Endothelial cell of umbilical vein (primary cell): ENCODE measurements at regions not wholly inside any gene's neighbourhood (a gene's known extent, or its start where the extent isn't known, plus 50 kb on each side); places are given as distances from the start of the nearest gene placed in this dataset.
"Not testable (repeated sequence)": the region's sequence is repeated elsewhere in the genome, so short reads cannot be mapped to it uniquely, and the experiment has no call there.

Experiments used
- BruUV-seq: library from RNA; stranded (reverse); fragments of 400-500 nt; replicated peaks from 2 replicates; lab custom pipeline; 2021; lab: Mats Ljungman, UMichigan
- CTCF ChIA-PET: fragments of 300-600, 350-600 bp; sonication (Branson Sonifier 250); formaldehyde crosslinking; loops from one replicate; lab custom pipeline; 2021; ENCODE audit warnings: antibody characterized with exemption, inconsistent platforms; lab: Charles Lee
- POLR2A ChIA-PET: fragments of 300-600, 350-600 bp; sonication (Branson Sonifier 250); formaldehyde crosslinking; loops from one replicate; lab custom pipeline; 2021; ENCODE audit warnings: antibody characterized with exemption, inconsistent platforms; lab: Charles Lee
- DNase-seq: peaks from one replicate; pipeline ENCODE4 v3.0.0-alpha.2; 2011; ENCODE audit warnings: low read depth, low spot score
- FAIRE-seq: peaks from 2 replicates; lab custom pipeline; 2011; peaks lifted over from hg19 to GRCh38; lab: Jason Lieb, UNC
- H2AFZ ChIP-seq: 2 replicates; pipeline ENCODE4 v1.6.0; 2012; ENCODE audit warnings: low read depth, low read length, control low read depth, inconsistent platforms
- H3K27ac ChIP-seq: 2 replicates; pipeline ENCODE4 v1.5.1; 2011; ENCODE audit warnings: low read depth, mild to moderate bottlenecking, control low read depth, low read length, moderate library complexity; ENCODE audit not compliant: insufficient read depth
- H3K27me3 ChIP-seq, 2 experiments: 2 replicates each; pipeline versions ENCODE4 v1.6.0 to v1.6.1; 2011; ENCODE audit warnings: low read length in 2 of 2, mixed read lengths in 1 of 2; ENCODE audit not compliant: control insufficient read depth in 2 of 2, insufficient read depth in 2 of 2
- H3K36me3 ChIP-seq, 2 experiments: 2 replicates in 1 of 2; 3 replicates in 1 of 2; pipeline ENCODE4 v1.5.1; 2011; ENCODE audit warnings: low read length in 2 of 2, mild to moderate bottlenecking in 1 of 2, moderate library complexity in 1 of 2; ENCODE audit not compliant: control insufficient read depth in 2 of 2, insufficient read depth in 2 of 2; ENCODE audit errors: extremely low read depth in 1 of 2
- H3K4me1 ChIP-seq: 3 replicates; pipeline ENCODE4 v1.5.1; 2011; ENCODE audit warnings: mild to moderate bottlenecking, low read length; ENCODE audit not compliant: control insufficient read depth, insufficient read depth; ENCODE audit errors: extremely low read depth
- H3K4me2 ChIP-seq: 2 replicates; pipeline ENCODE4 v1.6.1; 2011; ENCODE audit warnings: low read length, control low read depth, mixed read lengths; ENCODE audit not compliant: insufficient read depth
- H3K4me3 ChIP-seq, 3 experiments: fragments of 200-600 bp in 1 of 3; sonication (generic), shearing (Covaris generic) in 1 of 3; replicated peaks in 1 of 3; 2 replicates each; pipeline ENCODE4 v1.5.1; 2011 to 2016; ENCODE audit warnings: control low read depth in 3 of 3, low read length in 3 of 3, mild to moderate bottlenecking in 2 of 3, inconsistent platforms in 1 of 3, low read depth in 1 of 3, moderate library complexity in 1 of 3; ENCODE audit not compliant: insufficient read depth in 1 of 3
- H3K79me2 ChIP-seq: 2 replicates; pipeline ENCODE4 v1.6.0; 2012; ENCODE audit warnings: low read length, inconsistent platforms; ENCODE audit not compliant: control insufficient read depth, insufficient read depth
- H3K9ac ChIP-seq: replicated peaks from 2 replicates; pipeline ENCODE3; 2011; ENCODE audit warnings: low read length, control low read depth; ENCODE audit not compliant: insufficient read depth; ENCODE audit errors: extremely low read depth
- H3K9me1 ChIP-seq: replicated peaks from 3 replicates; pipeline ENCODE4 v1.6.0; 2011; ENCODE audit warnings: mild to moderate bottlenecking, low read length; ENCODE audit not compliant: control insufficient read depth, insufficient read depth; ENCODE audit errors: extremely low read depth
- H3K9me3 ChIP-seq: replicated peaks from 2 replicates; pipeline ENCODE4 v1.5.1; 2012; ENCODE audit warnings: low read length, inconsistent platforms; ENCODE audit not compliant: control insufficient read depth, insufficient read depth
- H4K20me1 ChIP-seq: replicated peaks from 2 replicates; pipeline ENCODE3; 2011; ENCODE audit warnings: mild to moderate bottlenecking, low read length; ENCODE audit not compliant: control insufficient read depth, insufficient read depth; ENCODE audit errors: extremely low read depth
- CTCF ChIP-seq, 2 donors: IDR thresholded peaks; 1 replicate in 1 of 2; 2 replicates in 1 of 2; pipeline ENCODE4 v1.5.1; 2011; ENCODE audit warnings: low read length in 2 of 2, mild to moderate bottlenecking in 2 of 2, moderate library complexity in 2 of 2, control low read depth in 1 of 2, inconsistent platforms in 1 of 2, low read depth in 1 of 2; ENCODE audit not compliant: insufficient read depth in 1 of 2; ENCODE audit errors: extremely low read depth in 1 of 2
- EZH2 ChIP-seq: IDR thresholded peaks from 2 replicates; pipeline ENCODE4 v1.6.1; 2012; ENCODE audit warnings: borderline replicate concordance, low read depth, mild to moderate bottlenecking, moderate library complexity, low read length, inconsistent platforms; ENCODE audit not compliant: severe bottlenecking
- FOS ChIP-seq: IDR thresholded peaks from 2 replicates; pipeline ENCODE4 v1.6.1; 2011; ENCODE audit warnings: mild to moderate bottlenecking, low read length, moderate library complexity, borderline replicate concordance; ENCODE audit not compliant: insufficient read depth
- GATA2 ChIP-seq: IDR thresholded peaks from 2 replicates; pipeline ENCODE4 v1.7.0; 2011; ENCODE audit warnings: low read depth, mild to moderate bottlenecking, moderate library complexity, mixed read lengths, low read length; ENCODE audit not compliant: insufficient read length, insufficient read depth
- JUN ChIP-seq: IDR thresholded peaks from 2 replicates; pipeline ENCODE4 v1.6.1; 2011; ENCODE audit warnings: borderline replicate concordance, low read depth; ENCODE audit not compliant: insufficient read length, insufficient read depth
- MAX ChIP-seq: IDR thresholded peaks from 2 replicates; pipeline ENCODE4 v1.6.1; 2011; ENCODE audit not compliant: insufficient read depth, insufficient read length
- MYC ChIP-seq: IDR thresholded peaks from one replicate; pipeline ENCODE4 v1.6.1; 2011; ENCODE audit warnings: mild to moderate bottlenecking, low read depth, low read length
- POLR2A ChIP-seq: IDR thresholded peaks from 2 replicates; pipeline ENCODE4 v1.6.1; 2012; ENCODE audit warnings: low read depth, mild to moderate bottlenecking, control low read depth, low read length
- POLR2AphosphoS5 ChIP-seq: IDR thresholded peaks from 2 replicates; pipeline ENCODE4 v1.6.1; 2012; ENCODE audit warnings: low read depth, mild to moderate bottlenecking, control low read depth, low read length, moderate library complexity; ENCODE audit not compliant: insufficient read depth
- dilution Hi-C: fragments of 300-500 bp; cut with MboI; formaldehyde crosslinking; loops from one replicate; pipeline ENCODE4 v1.15.0; 2019; ENCODE audit warnings: low sequenced_read_pairs; ENCODE audit not compliant: extremely low pct_ligation_motif_present
- intact Hi-C: fragments of 100-400 bp; cut with micrococcal nuclease; formaldehyde crosslinking; loops from one replicate; pipeline ENCODE4 v1.10.0; 2022

- Histone ChIP-seq H3K27me3 (no peaks in the 10 kb centered on the region), H3K4me2 (no peak overlapping the region), H3K9ac (no peak overlapping the region), H3K4me3 (no peak overlapping the region), H3K79me2 (no peaks in the 10 kb centered on the region), H3K9me3 (no peaks in the 10 kb centered on the region), H3K27ac (no peak overlapping the region), H2AFZ (no peak overlapping the region), H3K4me1 (no peaks in the 10 kb centered on the region), H3K36me3 (no peaks in the 10 kb centered on the region), H3K9me1 (no peaks in the 10 kb centered on the region), H4K20me1 (no peaks in the 10 kb centered on the region)
- DNase-seq (no peak), FAIRE-seq (no peak)
- dilution Hi-C loops (no loop called here), intact Hi-C loops (no loop called here)
- no TSS peak for BruUV-seq
- ChIA-PET CTCF (interaction anchor here (0.8 kb wide), 1 partner anchor 12 kb away, joined by 4 read pairs; no protein-coding TSS in a partner anchor), POLR2A (no interaction called here)
- no peak for TF ChIP-seq CTCF (IDR thresholded peaks at IDR 0.05; ENCODE audit: extremely low read depth in 1 of 2, insufficient read depth in 1 of 2, low read depth in 1 of 2, low read length in 2 of 2)
- TF ChIP-seq JUN, result no peak
- no peak for TF ChIP-seq POLR2A
- TF ChIP-seq FOS, result no peak
- no peak for TF ChIP-seq MAX
- no peak for TF ChIP-seq MYC
- TF ChIP-seq EZH2, result no peak
- TF ChIP-seq POLR2AphosphoS5, result no peak
- TF ChIP-seq GATA2, result no peak
Observed at GRCh38 chr9:85871008-85871407, 69.9 kb upstream of the NAA35 start.

- DNase-seq, H3K9me1 ChIP-seq, H3K27me3 ChIP-seq, POLR2A ChIA-PET, intact Hi-C loops, H3K4me2 ChIP-seq, H3K9ac ChIP-seq, H3K4me1 ChIP-seq, H3K4me3 ChIP-seq, BruUV-seq, H4K20me1 ChIP-seq, FAIRE-seq, H2AFZ ChIP-seq, dilution Hi-C loops, H3K79me2 ChIP-seq, H3K36me3 ChIP-seq, H3K27ac ChIP-seq, H3K9me3 ChIP-seq: not testable (repeated sequence)
- CTCF ChIA-PET, result interaction anchor here (0.8 kb wide), 1 partner anchor 12 kb away, joined by 4 read pairs; no protein-coding TSS in a partner anchor
Observed at GRCh38 chr9:85871683-85872082, 69.3 kb upstream of the NAA35 start.
